ELR (cell line): ENCODE measurements at regions not wholly inside any gene's neighbourhood (a gene's known extent, or its start where the extent isn't known, plus 50 kb on each side); places are given as distances from the start of the nearest gene placed in this dataset.
"Not testable (repeated sequence)": the region's sequence is repeated elsewhere in the genome, so short reads cannot be mapped to it uniquely, and the experiment has no call there.

Experiments used
- DNase-seq: peaks from one replicate; pipeline ENCODE4 v3.0.0-alpha.2; 2015; ENCODE audit warnings: low read depth

DNA sequence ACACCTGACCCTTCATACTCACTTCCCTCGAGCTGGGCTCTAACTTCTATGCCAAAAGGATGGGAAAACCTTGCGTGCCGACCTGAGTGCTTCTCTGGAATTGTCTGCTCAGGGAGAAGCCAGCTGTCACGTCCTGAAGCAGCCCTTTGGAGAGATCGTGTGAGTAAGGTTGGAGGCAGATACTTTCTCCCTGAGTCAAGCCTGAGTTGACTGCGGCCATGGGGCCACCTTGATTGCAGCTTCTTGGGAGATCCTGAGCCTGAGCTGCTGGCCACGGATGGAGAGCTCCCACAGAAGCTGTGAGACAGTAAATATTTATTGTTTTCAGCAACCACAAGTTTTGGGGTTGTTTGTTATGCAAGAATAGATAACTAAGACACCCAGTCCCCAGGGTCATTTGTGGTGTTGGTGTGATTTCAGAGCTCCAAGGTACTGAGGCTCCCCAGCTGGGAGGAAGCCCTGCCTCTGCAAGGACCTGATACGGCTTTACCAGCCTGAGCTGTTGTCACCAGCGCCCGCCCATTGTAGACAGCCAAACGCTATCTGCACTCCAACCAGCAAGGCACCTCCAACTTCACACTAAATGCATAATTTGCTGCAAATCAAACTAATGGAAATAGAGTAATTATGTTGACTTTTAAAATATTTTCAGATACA lies 531.6 kb downstream of the PTPRU start:
- DNase-seq = no peak

GRCh38 chr1:29767088-29767685 lies 530.9 kb downstream of the PTPRU start:
- no peak for DNase-seq

DNA sequence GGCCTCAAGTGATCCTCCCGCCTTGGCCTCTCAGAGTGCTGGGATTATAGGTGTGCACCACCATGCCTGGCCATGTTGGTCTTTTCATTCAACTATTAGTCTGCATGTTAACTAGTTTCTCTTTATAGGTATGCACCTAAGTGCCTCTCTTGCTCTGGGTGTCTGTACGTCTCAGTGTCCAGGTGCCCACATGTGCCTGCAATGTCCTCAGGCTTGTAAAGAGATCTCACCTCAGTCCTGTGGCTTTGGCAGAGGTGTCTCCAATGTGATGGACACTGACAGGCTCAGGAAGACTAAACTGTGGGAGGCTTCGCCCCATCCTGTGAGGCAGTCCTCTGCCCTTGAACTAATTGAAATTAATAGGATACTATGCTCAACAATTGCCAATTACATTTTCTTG lies 526.3 kb downstream of the PTPRU start:
- DNase-seq = no peak

DNA sequence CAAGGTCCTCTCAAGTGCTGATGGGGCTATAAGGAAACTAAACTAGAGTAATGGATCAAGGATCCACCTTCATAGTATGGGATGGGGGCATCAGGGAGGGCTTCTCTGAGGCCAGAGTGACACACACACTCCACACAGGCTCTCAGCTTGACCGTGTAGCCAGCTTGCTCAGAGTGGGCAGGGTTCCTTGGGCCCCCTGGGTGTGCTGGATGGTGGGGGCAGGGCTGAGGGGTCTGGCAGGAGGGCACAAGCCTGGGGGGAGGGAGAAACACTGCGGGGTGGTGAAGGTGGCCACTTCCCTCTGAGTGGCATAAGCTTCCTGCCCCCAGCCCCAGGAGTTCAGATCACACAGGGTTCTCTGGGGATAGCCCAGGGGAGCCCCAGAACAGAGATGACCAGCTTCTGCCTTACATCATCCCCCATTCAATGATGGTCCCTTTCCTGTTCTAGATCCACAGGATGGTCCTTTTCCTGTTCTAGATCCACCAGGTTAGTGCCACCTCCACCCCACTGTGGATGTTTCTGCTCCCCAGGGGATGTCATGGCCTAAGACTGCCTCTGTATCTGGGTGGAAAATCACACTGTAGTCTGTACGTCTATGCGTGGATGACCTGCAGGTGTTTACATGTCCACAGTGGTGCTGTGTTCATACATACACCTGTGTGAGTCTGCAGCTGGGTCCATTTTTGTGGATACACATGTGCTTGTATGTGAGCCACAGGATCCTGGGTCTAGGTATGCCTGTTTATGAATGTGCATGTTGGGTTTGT lies 525.0 kb downstream of the PTPRU start:
- no peak for DNase-seq

- DNase-seq = no peak
Observed at GRCh38 chr1:29760067-29760564, 523.8 kb downstream of the PTPRU start.

GRCh38 chr1:29758781-29759499 lies 522.6 kb downstream of the PTPRU start:
- no peak for DNase-seq

- DNase-seq = no peak
Observed at GRCh38 chr1:29757866-29758780, 521.8 kb downstream of the PTPRU start.

- DNase-seq = no peak
Observed at GRCh38 chr1:29756901-29757725, 520.8 kb downstream of the PTPRU start.

DNA sequence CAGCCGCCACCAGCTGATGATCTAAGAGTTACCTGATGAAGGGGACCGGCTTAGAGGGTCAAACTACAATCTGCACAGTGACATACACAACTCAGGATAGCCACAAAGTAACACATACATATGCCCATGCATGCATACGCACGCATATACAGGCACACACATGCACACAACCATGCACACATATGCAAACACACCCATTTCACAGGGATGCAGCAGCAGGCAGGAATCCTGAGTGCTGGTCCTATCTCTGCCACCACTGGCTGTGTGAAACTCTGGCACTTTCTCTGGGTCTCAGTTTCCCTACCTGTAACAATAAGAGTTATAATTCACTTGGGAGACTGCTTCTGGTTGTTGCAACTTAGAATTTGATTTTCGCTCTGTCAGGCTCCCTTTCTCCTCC lies 520.2 kb downstream of the PTPRU start:
- no peak for DNase-seq

- DNase-seq = no peak
Observed at GRCh38 chr1:29756085-29756484, 519.8 kb downstream of the PTPRU start.

- DNase-seq = not testable (repeated sequence)
Observed at GRCh38 chr1:29755412-29756015, 519.2 kb downstream of the PTPRU start.

DNA sequence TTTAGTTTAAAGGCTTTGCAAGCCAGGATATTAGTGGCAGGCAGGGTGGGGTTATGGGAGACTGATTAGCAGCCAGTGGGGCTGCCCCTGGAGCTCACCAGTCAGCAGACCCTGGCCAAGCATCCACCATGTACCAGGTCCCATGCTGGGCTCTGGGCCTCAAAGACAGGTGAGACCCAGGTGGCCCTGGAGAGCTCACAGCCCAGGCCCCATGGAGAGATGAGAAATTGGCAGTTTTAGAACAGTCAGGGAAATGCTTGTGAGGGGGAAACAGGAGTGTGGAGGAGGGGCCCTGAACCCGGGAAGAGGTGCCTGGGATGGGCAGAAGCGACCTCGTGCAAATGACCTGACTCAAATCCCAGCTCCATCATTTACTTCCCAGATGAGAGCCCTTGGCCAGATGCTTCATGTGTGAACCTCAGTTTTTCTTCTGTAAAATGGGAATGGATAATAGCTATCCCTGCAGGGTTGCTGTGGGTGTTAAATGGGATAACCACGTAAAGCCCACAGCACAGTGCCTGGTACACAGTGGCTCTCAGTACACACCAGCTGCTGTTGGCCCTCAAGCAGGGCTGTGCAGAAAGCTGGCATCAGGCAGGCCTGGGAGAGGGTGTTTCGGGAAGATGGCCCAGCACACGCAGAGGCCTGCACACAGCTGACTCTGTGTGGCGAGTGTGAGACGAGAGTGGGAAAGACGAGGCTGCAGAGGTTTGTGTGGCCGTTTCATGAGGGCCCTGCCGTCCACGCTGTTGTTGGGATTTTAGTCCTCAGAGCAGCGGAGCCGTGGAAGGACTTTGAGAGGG lies 518.5 kb downstream of the PTPRU start:
- DNase-seq = no peak

DNA sequence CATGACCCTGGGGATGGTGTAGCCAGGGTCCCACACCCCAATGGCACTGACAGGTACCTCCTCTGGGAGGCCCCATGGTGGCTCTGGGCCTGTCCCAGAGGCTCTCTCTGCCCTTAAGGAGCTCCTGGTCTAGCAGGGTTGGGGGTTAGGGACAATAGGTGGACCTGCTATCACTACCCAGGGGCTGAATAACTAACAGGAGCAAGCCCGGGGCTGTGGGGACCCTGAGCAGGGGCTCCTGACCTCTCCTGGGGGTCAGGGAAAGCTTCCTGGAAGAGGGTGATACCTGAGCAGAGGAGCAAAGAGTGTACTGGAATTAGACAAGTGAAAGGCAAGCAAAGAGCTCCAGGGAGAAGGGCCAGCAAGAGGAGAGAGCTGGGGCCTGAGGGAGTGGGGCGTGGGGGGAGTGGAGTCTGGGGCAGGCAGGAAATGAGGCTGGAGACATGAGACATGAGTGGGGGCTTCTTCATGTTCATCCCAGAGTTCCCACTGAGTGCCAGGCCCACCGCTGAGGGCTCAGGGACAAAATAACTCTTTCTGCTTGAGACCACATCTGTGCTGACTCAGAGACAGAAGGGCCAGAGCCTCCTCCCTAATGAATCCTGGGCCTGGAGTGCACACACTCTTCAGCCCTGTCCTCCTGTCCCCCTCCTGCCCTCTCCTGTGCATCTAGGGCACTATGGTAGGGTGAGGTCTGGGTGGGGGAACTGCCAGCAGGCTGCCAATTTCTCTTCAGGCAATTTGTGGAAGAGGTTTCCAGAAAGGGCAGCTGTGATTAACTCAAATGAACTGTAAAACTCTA lies 517.6 kb downstream of the PTPRU start:
- DNase-seq = no peak

DNA sequence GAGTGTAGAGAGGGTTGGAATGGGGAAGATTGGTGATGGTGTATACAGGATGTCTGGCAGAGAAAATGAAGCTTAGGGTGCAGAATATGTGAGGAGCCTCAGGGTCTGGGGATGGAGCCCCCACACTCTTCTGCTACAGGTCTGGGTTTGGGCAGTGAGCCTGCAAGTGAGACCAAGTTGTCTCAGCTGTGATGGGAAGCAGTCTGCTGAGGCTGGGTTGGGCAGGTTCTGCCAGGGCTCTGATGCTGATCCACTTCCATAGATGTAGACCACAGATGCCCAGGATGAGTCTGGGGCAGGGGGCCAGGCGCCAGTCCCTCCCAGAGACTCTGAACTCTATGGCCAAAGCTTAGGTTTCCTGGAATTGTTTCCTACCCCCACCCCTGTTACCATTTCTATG lies 516.9 kb downstream of the PTPRU start:
- no peak for DNase-seq

DNA sequence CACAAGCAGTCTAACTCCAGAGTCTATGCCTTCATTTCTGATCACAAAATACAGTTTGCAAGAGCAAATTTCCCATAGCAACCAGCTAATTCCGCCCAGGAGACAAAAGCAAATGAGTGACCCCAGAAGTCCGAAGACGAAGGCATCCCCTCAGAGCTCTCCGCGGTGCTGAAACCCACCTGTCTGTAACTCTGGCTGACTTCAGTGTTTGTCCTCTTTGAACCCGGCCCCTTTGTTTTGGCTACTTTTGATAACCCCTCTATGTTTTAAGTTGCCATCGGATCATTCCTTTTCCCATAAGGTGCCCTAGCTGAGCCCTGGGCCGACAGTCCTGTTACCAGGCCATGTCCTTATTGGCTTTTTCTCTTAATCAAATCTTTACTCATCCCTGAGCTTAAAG lies 515.8 kb downstream of the PTPRU start:
- no peak for DNase-seq

GRCh38 chr1:29749024-29749945 lies 513.0 kb downstream of the PTPRU start:
- DNase-seq = no peak

- DNase-seq = no peak
Observed at GRCh38 chr1:29747196-29747595, 510.9 kb downstream of the PTPRU start.
